Osteoblast (primary cell): ENCODE measurements at regions not wholly inside any gene's neighbourhood (a gene's known extent, or its start where the extent isn't known, plus 50 kb on each side); places are given as distances from the start of the nearest gene placed in this dataset.

ENCODE experiments used
- DNase-seq: peaks from one replicate; pipeline ENCODE4 v3.0.0; 2011; ENCODE audit warnings: low spot score, mixed read lengths; ENCODE audit not compliant: insufficient read length; ENCODE audit errors: missing footprints
- H2AFZ ChIP-seq: 2 replicates; pipeline ENCODE4 v1.6.0; 2011; ENCODE audit warnings: mild to moderate bottlenecking, low read length
- H3K27ac ChIP-seq: 2 replicates; pipeline ENCODE4 v1.5.1; 2011; ENCODE audit warnings: mild to moderate bottlenecking, low read depth, low read length, moderate library complexity
- H3K27me3 ChIP-seq: 2 replicates; pipeline ENCODE4 v1.6.0; 2012; ENCODE audit warnings: mild to moderate bottlenecking, control low read depth, inconsistent platforms, low read length, moderate library complexity; ENCODE audit not compliant: insufficient read depth
- H3K36me3 ChIP-seq: 2 replicates; pipeline ENCODE4 v1.5.1; 2011; ENCODE audit warnings: mild to moderate bottlenecking, low read length, control low read depth, moderate library complexity; ENCODE audit not compliant: insufficient read depth
- H3K4me1 ChIP-seq: 2 replicates; pipeline ENCODE4 v1.5.1; 2011; ENCODE audit warnings: mild to moderate bottlenecking, low read length, control low read depth, moderate library complexity; ENCODE audit not compliant: insufficient read depth
- H3K4me2 ChIP-seq: 2 replicates; pipeline ENCODE4 v1.6.0; 2011; ENCODE audit warnings: mild to moderate bottlenecking, low read length; ENCODE audit not compliant: insufficient read depth
- H3K4me3 ChIP-seq: fragments of 200-600 bp; sonication (generic); 3 replicates; pipeline ENCODE4 v1.5.1; 2012; ENCODE audit warnings: mild to moderate bottlenecking, low read length, inconsistent platforms; ENCODE audit not compliant: insufficient read depth
- H3K79me2 ChIP-seq: 2 replicates; pipeline ENCODE4 v1.6.0; 2012; ENCODE audit warnings: mild to moderate bottlenecking, low read length, control low read depth, inconsistent platforms; ENCODE audit not compliant: insufficient read depth
- H3K9me3 ChIP-seq: 2 replicates; pipeline ENCODE4 v1.5.1; 2011; ENCODE audit warnings: low read depth, low read length, control low read depth
- H4K20me1 ChIP-seq: 2 replicates; pipeline ENCODE4 v1.6.0; 2012; ENCODE audit warnings: mild to moderate bottlenecking, low read length, control low read depth; ENCODE audit not compliant: insufficient read depth
- CTCF ChIP-seq: IDR thresholded peaks from 2 replicates; pipeline ENCODE4 v1.5.1; 2011; ENCODE audit warnings: mild to moderate bottlenecking, low read depth, low read length, moderate library complexity; ENCODE audit errors: extremely low read depth

DNA sequence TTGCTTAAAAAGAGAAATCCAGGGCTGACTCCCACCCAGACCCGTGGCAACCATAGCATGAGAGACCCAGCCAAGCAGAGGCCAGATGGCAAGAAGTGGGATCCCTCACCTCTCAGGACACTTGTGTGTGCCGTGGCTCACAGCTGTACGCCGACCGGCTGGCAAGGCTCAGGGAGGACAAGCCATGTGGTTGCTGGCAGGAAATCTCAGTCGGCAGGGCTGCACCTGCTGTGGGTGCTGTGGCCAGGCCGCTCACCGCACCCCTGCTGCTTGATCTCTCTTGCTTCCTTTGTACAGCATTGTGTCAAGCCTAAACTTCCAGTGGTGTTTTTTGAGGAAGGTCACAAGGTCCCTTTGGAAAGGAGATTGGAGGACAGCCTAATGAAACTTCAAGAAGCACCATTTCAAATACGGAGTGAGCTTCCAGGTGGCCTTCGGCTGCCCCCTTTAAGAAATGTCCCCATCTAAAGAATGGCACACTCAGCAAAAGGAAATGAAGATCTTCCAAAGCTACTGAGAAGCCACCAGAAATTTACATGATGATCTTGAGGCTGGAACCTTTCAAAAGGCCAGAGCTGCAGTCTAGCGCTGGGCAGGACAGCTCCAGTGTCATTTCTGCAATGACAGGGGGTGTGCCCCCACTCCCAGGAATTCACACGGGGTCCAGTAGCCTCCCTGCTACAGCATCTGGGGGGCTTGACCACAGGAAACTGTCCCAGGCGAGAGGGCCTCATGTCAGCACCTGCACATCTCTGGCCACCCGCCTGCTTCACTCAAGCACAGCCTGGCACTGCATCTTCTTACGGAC lies 409.0 kb upstream of the MGMT start:
- Histone ChIP-seq H3K27ac (no peak overlapping the region), H4K20me1 (no peaks in the 10 kb centered on the region), H3K9me3 (no peaks in the 10 kb centered on the region), H3K4me1 (no peaks in the 10 kb centered on the region), H3K4me3 (no peak overlapping the region), H3K36me3 (no peaks in the 10 kb centered on the region), H2AFZ (no peak overlapping the region), H3K4me2 (no peak overlapping the region), H3K79me2 (no peaks in the 10 kb centered on the region), H3K27me3 (no peaks in the 10 kb centered on the region)
- no peak for DNase-seq
- no peak for TF ChIP-seq CTCF

- no peak for TF ChIP-seq CTCF
- DNase-seq: no peak
Measured at GRCh38 chr10:129058664-129059155, 408.3 kb upstream of the MGMT start.

DNA sequence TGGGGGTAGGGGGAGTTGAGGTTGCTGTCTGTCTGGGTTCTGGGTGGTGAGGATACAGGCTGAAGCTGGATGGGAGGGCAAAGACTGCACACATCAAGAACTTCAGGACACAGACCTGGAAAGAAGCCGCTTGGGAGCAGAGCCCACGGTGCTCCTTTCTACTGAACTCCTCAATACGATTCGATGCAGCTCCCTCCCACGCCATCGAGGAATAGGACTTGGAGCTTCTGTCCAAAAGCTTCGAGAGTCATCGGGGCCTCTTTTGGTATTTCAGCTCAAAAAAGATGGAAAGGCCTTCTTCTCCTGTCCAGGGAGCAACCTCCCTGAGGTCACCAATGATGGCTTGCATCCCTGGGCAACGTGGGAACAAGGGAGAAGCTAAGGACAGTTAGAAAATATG lies 407.1 kb upstream of the MGMT start:
- H3K4me1 ChIP-seq: no peaks in the 10 kb centered on the region
- TF ChIP-seq CTCF: no peak
- no peak for DNase-seq

More at GRCh38 chr10:129058664-129059155, 408.3 kb upstream of the MGMT start:
- no peak overlapping the region for H3K4me2 ChIP-seq
- H3K4me1 ChIP-seq: no peaks in the 10 kb centered on the region
- no peaks in the 10 kb centered on the region for H3K36me3 ChIP-seq
- no peak overlapping the region for H3K27ac ChIP-seq
- H2AFZ ChIP-seq: no peak overlapping the region
- no peak overlapping the region for H3K4me3 ChIP-seq
- no peaks in the 10 kb centered on the region for H3K79me2 ChIP-seq
- H3K27me3 ChIP-seq: no peaks in the 10 kb centered on the region
- H3K9me3 ChIP-seq: no peaks in the 10 kb centered on the region
- H4K20me1 ChIP-seq: no peaks in the 10 kb centered on the region

DNA sequence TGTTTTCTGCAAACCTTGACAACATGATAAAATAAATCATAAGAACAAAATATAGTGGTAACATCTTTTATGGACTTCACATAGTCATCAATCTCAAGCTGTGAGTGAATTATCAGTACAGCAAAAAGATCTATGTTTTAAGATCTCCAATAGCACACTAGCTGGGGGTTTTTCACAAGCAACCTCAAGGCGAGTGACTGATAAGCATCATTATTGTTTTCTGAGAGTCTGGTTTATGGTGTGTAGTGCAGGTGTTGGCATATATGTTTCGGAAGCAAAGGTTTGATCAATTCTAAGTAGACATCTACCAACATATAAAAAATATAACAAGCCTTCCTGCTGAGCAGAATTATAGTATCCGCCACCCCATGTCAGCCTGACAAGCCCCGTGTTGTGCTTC lies 403.8 kb upstream of the MGMT start:
- Histone ChIP-seq H4K20me1 (no peaks in the 10 kb centered on the region), H2AFZ (no peak overlapping the region), H3K4me3 (no peak overlapping the region), H3K27ac (no peak overlapping the region), H3K9me3 (no peaks in the 10 kb centered on the region), H3K4me1 (no peaks in the 10 kb centered on the region), H3K27me3 (no peaks in the 10 kb centered on the region), H3K79me2 (no peaks in the 10 kb centered on the region), H3K36me3 (no peaks in the 10 kb centered on the region), H3K4me2 (no peak overlapping the region)
- DNase-seq: no peak
- no peak for TF ChIP-seq CTCF

More for the DNA sequence above, 407.1 kb upstream of the MGMT start:
- Histone ChIP-seq H3K4me2 (no peak overlapping the region), H2AFZ (no peak overlapping the region), H3K27ac (no peak overlapping the region), H3K79me2 (no peaks in the 10 kb centered on the region), H3K9me3 (no peaks in the 10 kb centered on the region), H4K20me1 (no peaks in the 10 kb centered on the region), H3K27me3 (no peaks in the 10 kb centered on the region), H3K36me3 (no peaks in the 10 kb centered on the region), H3K4me3 (no peak overlapping the region)
